B cell (primary cell): ENCODE measurements at regions not wholly inside any gene's neighbourhood (a gene's known extent, or its start where the extent isn't known, plus 50 kb on each side); places are given as distances from the start of the nearest gene placed in this dataset.

Source experiments
- ATAC-seq: fragments of 200-7000 bp; cut with Tn5 transposase; one replicate; pipeline ENCODE4 v1.10.0; 2021; ENCODE audit warnings: low read depth, mild to moderate bottlenecking, moderate number of reproducible peaks, moderate library complexity
- CTCF ChIA-PET: fragments of 350-600 bp; sonication (Branson Sonifier 250); formaldehyde crosslinking; loops from one replicate; lab custom pipeline; 2021; ENCODE audit warnings: antibody characterized with exemption, inconsistent platforms; lab: Charles Lee
- POLR2A ChIA-PET: fragments of 350-600 bp; sonication (Branson Sonifier 250); formaldehyde crosslinking; loops from one replicate; lab custom pipeline; 2021; ENCODE audit warnings: antibody characterized with exemption; lab: Charles Lee
- DNase-seq: peaks from one replicate; pipeline ENCODE4 v3.0.0; 2013
- H2AFZ ChIP-seq: 2 replicates; pipeline ENCODE4 v1.6.1; 2012; ENCODE audit warnings: mild to moderate bottlenecking, low read depth, low read length; ENCODE audit not compliant: insufficient read depth, poor library complexity, severe bottlenecking
- H3K27ac ChIP-seq, 2 donors: 1 replicate in 1 of 2; 2 replicates in 1 of 2; pipeline ENCODE4 v1.5.1; 2012 to 2013; ENCODE audit warnings: low read length in 2 of 2, mild to moderate bottlenecking in 2 of 2, moderate library complexity in 1 of 2
- H3K27me3 ChIP-seq, 4 experiments: fragments of 200-600 bp in 1 of 4; sonication (generic) in 1 of 4; replicated peaks in 1 of 4; 1 replicate in 2 of 4; 2 replicates in 2 of 4; pipeline versions ENCODE4 v1.6.1 to v1.7.0; 2013 to 2016; ENCODE audit warnings: low read length in 3 of 4, mild to moderate bottlenecking in 2 of 4, mixed read lengths in 1 of 4, moderate library complexity in 1 of 4; ENCODE audit not compliant: insufficient read depth in 4 of 4, control insufficient read depth in 3 of 4; ENCODE audit errors: control extremely low read depth in 1 of 4
- H3K36me3 ChIP-seq, 2 experiments: replicated peaks in 1 of 2; 1 replicate in 1 of 2; 2 replicates in 1 of 2; pipeline versions ENCODE4 v1.6.1 to v1.7.1; 2013; ENCODE audit warnings: low read length in 1 of 2; ENCODE audit not compliant: insufficient read depth in 2 of 2, control insufficient read depth in 1 of 2; ENCODE audit errors: control extremely low read depth in 1 of 2, extremely low read depth in 1 of 2
- H3K4me1 ChIP-seq, 2 donors: fragments of 200-600 bp in 1 of 2; sonication (generic) in 1 of 2; 1 replicate in 1 of 2; 2 replicates in 1 of 2; pipeline versions ENCODE4 v1.5.1 to v1.6.1; 2013 to 2017; ENCODE audit warnings: low read length in 2 of 2; ENCODE audit not compliant: control insufficient read depth in 2 of 2, insufficient read depth in 2 of 2
- H3K4me2 ChIP-seq: replicated peaks from 2 replicates; pipeline ENCODE3; 2012; ENCODE audit warnings: mild to moderate bottlenecking, low read depth, low read length; ENCODE audit not compliant: poor library complexity, severe bottlenecking
- H3K4me3 ChIP-seq, 5 experiments: fragments of 200-600 bp in 1 of 5; sonication (generic) in 1 of 5; 1 replicate in 3 of 5; 2 replicates in 2 of 5; pipeline versions ENCODE4 v1.5.1 to v1.7.0; 2011 to 2016; ENCODE audit warnings: low read length in 4 of 5, mild to moderate bottlenecking in 4 of 5, low read depth in 2 of 5, control low read depth in 1 of 5, moderate library complexity in 1 of 5; ENCODE audit not compliant: insufficient read depth in 1 of 5; ENCODE audit errors: control extremely low read depth in 1 of 5, extremely low read depth in 1 of 5
- H3K79me2 ChIP-seq: fragments of 200-600 bp; sonication (generic); one replicate; pipeline ENCODE4 v1.6.0; 2016; ENCODE audit warnings: low read length; ENCODE audit not compliant: control insufficient read depth, insufficient read depth
- H3K9ac ChIP-seq: fragments of 200-600 bp; sonication (generic); 2 replicates; pipeline ENCODE4 v1.6.1; 2017; ENCODE audit warnings: mild to moderate bottlenecking, low read length, moderate library complexity
- H3K9me3 ChIP-seq, 3 donors: one replicate each; pipeline versions ENCODE4 v1.6.1 to v1.7.1; 2013; ENCODE audit warnings: low read length in 2 of 3; ENCODE audit not compliant: control insufficient read depth in 2 of 3, insufficient read depth in 1 of 3; ENCODE audit errors: control extremely low read depth in 1 of 3
- H4K20me1 ChIP-seq: 2 replicates; pipeline ENCODE4 v1.6.0; 2012; ENCODE audit warnings: mild to moderate bottlenecking, low read length; ENCODE audit not compliant: insufficient read depth, control insufficient read depth, poor library complexity, severe bottlenecking
- H3K27ac Mint-ChIP-seq: one replicate; pipeline ENCODE4 v1.8.0; 2021; ENCODE audit warnings: mixed read lengths
- H3K27me3 Mint-ChIP-seq: one replicate; pipeline ENCODE4 v1.8.0; 2021; ENCODE audit warnings: mixed read lengths
- H3K4me1 Mint-ChIP-seq: one replicate; pipeline ENCODE4 v1.8.0; 2021; ENCODE audit warnings: mixed read lengths
- H3K4me3 Mint-ChIP-seq: one replicate; pipeline ENCODE4 v1.8.0; 2021; ENCODE audit warnings: mixed read lengths
- H3K9me3 Mint-ChIP-seq: one replicate; pipeline ENCODE4 v1.8.0; 2022; ENCODE audit warnings: mixed read lengths; ENCODE audit not compliant: insufficient read depth
- EZH2 ChIP-seq: IDR thresholded peaks from 2 replicates; pipeline ENCODE4 v1.6.1; 2012; ENCODE audit warnings: borderline replicate concordance, low read depth, mild to moderate bottlenecking, moderate library complexity, low read length; ENCODE audit not compliant: insufficient read depth, poor library complexity, severe bottlenecking
- WGBS: methylation state at CpG from one replicate; pipeline ENCODE4 v1.1.5; 2013; ENCODE audit warnings: missing lambda C conversion rate; ENCODE audit not compliant: insufficient coverage; 5-methylcytosine and 5-hydroxymethylcytosine counted together
- intact Hi-C: fragments of 100-400 bp; cut with micrococcal nuclease; formaldehyde crosslinking; loops from one replicate; pipeline ENCODE4 v1.10.0; 2022
- TF ChIP-seq, protein P1 (sequence below): fragments of 200-600 bp; IDR thresholded peaks from one replicate; pipeline ENCODE4 v1.8.0; 2022; ENCODE audit warnings: antibody characterized with exemption, mild to moderate bottlenecking

DNA sequence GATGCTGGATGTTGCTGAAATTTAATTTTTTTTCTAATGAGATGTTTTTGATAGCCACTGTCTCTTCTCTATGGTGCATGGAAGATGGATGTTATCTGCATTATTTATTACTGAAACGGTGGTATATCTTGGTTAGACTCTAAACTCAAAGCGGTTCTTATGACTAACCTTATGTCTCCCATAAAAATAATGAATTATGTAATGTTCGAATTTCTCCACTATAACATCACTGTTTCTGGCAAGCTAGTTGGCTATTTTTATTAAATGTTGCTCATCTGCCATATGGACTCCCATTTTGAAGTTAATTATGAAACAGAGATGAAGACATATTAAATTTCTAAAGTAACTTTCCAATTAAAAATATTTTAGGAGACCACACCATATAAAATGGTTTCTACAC is 808.6 kb upstream of the ADGRL4 start:
- ChIA-PET POLR2A (no interaction called here), CTCF (no interaction called here)

DNA sequence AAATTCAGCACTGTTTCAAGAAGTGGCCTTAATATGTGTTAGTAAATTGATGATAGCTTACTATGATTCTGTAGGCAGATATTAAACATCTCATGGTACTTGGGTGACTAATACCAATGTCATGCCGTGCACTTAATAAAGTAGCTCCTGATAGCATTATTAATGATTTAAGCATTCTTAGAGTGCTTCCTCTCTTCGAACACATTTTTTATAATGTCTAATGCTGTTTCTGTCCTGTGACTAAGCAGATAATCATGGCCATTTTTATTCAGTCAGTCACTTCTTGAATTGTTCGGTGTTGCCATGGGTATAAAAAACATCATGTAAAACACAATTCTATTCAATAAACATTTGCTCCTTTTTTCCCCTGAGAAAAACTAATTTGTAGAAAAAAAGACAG is 804.6 kb upstream of the ADGRL4 start:
- H3K4me3 ChIP-seq = no peak overlapping the region
- intact Hi-C loops = no loop called here
- POLR2A ChIA-PET = no interaction called here
- no peaks in the 10 kb centered on the region for H3K27me3 Mint-ChIP-seq
- H3K27ac ChIP-seq = no peak overlapping the region
- H3K4me1 Mint-ChIP-seq = no peaks in the 10 kb centered on the region
- TF ChIP-seq, protein P1, sequence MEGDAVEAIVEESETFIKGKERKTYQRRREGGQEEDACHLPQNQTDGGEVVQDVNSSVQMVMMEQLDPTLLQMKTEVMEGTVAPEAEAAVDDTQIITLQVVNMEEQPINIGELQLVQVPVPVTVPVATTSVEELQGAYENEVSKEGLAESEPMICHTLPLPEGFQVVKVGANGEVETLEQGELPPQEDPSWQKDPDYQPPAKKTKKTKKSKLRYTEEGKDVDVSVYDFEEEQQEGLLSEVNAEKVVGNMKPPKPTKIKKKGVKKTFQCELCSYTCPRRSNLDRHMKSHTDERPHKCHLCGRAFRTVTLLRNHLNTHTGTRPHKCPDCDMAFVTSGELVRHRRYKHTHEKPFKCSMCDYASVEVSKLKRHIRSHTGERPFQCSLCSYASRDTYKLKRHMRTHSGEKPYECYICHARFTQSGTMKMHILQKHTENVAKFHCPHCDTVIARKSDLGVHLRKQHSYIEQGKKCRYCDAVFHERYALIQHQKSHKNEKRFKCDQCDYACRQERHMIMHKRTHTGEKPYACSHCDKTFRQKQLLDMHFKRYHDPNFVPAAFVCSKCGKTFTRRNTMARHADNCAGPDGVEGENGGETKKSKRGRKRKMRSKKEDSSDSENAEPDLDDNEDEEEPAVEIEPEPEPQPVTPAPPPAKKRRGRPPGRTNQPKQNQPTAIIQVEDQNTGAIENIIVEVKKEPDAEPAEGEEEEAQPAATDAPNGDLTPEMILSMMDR = no peak
- no peak for TF ChIP-seq EZH2
- no peaks in the 10 kb centered on the region for H3K4me1 ChIP-seq
- no peaks in the 10 kb centered on the region for H3K9me3 Mint-ChIP-seq
- DNase-seq (no peak), ATAC-seq (no peak)
- H3K4me3 Mint-ChIP-seq = no peak overlapping the region
- no peaks in the 10 kb centered on the region for H3K36me3 ChIP-seq
- no peaks in the 10 kb centered on the region for H3K27me3 ChIP-seq
- H3K4me2 ChIP-seq = no peak overlapping the region
- H3K9me3 ChIP-seq = peaks cover 0 to 6% (median 0%) of the 10 kb centered on the region in 3 donors
- no peak overlapping the region for H3K9ac ChIP-seq
- H3K79me2 ChIP-seq = no peaks in the 10 kb centered on the region
- no peaks in the 10 kb centered on the region for H4K20me1 ChIP-seq
- no peak overlapping the region for H2AFZ ChIP-seq
- CTCF ChIA-PET = no interaction called here
- H3K27ac Mint-ChIP-seq = no peak overlapping the region
- no CpG with 5 or more reads among the region's 3 CpGs for WGBS

More for the DNA sequence above, 808.6 kb upstream of the ADGRL4 start:
- no peak overlapping the region for H3K27ac ChIP-seq
- no peak overlapping the region for H3K27ac Mint-ChIP-seq
- WGBS = no CpG with 5 or more reads among the region's 3 CpGs
- DNase-seq (no peak), ATAC-seq (no peak)
- no peaks in the 10 kb centered on the region for H3K4me1 Mint-ChIP-seq
- no peaks in the 10 kb centered on the region for H3K4me1 ChIP-seq
- no peaks in the 10 kb centered on the region for H3K9me3 Mint-ChIP-seq
- no peak overlapping the region for H2AFZ ChIP-seq
- no peaks in the 10 kb centered on the region for H3K36me3 ChIP-seq
- H3K27me3 ChIP-seq = no peaks in the 10 kb centered on the region
- no peaks in the 10 kb centered on the region for H3K79me2 ChIP-seq
- no peaks in the 10 kb centered on the region for H3K9me3 ChIP-seq
- no peak overlapping the region for H3K4me2 ChIP-seq
- H3K4me3 Mint-ChIP-seq = no peak overlapping the region
- no peak overlapping the region for H3K9ac ChIP-seq
- intact Hi-C loops = no loop called here
- TF ChIP-seq, protein P1 = no peak
- no peak for TF ChIP-seq EZH2
- H3K4me3 ChIP-seq = no peak overlapping the region
- no peaks in the 10 kb centered on the region for H3K27me3 Mint-ChIP-seq
- H4K20me1 ChIP-seq = no peaks in the 10 kb centered on the region
